ENCODE measurements at regions not wholly inside any gene's neighbourhood (a gene's known extent, or its start where the extent isn't known, plus 50 kb on each side); places are given as distances from the start of the nearest gene placed in this dataset.
A peak's percentile ranks its signal among the peaks of the same experiment; 100 is the strongest.
"Not testable (repeated sequence)": the region's sequence is repeated elsewhere in the genome, so short reads cannot be mapped to it uniquely, and the experiment has no call there.

DNA sequence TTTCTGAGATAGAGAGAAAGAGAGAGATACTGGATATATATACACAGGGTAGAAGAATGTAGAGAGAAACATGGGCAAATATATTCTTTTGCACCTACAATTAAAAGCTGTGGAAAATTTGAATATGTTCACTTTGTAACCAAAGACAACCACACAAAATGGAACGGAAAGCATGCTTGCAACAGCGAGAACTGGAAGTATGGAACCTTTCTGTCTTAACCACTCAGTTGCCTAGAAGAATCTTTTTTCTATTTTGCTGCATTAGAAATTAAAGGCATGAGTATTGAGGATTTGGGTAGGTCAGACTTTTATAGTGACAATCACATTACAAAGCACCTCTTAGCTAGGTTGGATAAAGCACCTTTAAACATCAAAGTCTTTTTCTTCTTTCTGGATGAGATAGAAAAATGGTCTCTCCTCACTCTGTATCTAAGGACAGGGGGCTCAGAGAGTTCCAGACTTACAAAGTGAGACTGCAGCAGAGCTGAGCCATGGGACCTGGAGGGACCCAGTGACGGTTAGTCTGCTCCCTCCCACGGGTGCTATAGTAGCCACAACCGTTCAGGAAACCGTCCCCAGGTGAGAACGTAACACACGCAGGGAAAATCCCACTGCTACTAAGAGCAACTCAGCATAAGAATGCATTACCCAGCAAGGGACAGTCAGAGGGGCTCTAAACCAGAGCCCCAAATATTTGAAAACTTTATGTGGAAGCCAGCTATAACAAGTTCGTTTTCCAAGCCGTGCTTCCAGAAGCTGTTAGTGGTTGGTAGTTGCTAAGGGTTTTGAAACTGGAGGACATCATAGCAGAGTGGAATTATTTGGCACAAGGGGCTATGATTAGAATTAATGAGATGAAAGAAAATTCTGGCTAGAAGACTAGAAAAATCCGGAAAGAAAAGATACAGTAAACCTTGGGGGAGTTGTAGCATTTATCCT lies 97.1 kb downstream of the DAD1 start:
- DNase-seq: no peak

DNA sequence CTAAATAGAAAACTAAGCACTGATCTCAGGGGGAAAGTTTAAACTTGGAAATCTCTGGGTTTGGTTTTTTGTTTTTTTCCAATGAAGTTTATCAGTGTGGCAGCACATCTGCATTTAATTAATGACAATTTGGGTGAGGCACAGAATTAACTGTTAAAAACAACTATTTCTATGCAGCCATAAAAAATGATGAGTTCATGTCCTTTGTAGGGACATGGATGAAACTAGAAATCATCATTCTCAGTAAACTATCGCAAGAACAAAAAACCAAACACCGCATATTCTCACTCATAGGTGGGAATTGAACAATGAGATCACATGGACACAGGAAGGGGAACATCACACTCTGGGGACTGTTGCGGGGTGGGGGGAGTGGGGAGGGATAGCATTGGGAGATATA lies 98.0 kb downstream of the DAD1 start:
- not testable (repeated sequence) for DNase-seq

- peak in 1 of 2 experiments; percentile 58 for DNase-seq
Measured at GRCh38 chr14:22489957-22490950, 98.8 kb downstream of the DAD1 start.

- peak; percentile 93 to 99 for DNase-seq
Measured at GRCh38 chr14:22489244-22489545, 99.8 kb downstream of the DAD1 start.

GRCh38 chr14:22488522-22489243 lies 100.3 kb downstream of the DAD1 start:
- DNase-seq: peak; percentile 57 to 87

- DNase-seq: peak; percentile 98 to 99
Measured at GRCh38 chr14:22487941-22488340, 101.1 kb downstream of the DAD1 start.

- peak; percentile 36 to 76 for DNase-seq
Measured at GRCh38 chr14:22487401-22487800, 101.6 kb downstream of the DAD1 start.

DNA sequence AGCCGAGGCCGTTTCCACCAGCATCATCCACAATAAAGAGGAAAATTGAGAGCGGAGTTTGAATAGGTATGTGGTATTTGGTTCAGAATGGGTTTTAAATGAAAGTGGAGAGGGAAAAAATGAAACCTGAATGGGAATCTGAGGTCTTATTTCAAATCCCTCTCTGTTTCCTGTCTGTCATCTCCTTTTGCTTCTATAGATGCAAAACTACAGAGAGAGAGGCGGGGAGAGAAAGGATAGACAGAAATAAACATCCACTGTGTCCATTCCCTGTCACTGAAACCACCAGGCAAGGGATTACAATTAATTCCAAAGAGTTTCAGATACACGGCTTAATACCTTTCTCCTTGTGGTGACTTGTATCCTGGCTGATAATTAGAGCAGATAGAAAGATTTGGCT lies 102.3 kb downstream of the DAD1 start:
- DNase-seq: peak in 1 of 2 experiments; percentile 45

- no peak for DNase-seq
Measured at GRCh38 chr14:22485649-22486048, 103.4 kb downstream of the DAD1 start.

DNA sequence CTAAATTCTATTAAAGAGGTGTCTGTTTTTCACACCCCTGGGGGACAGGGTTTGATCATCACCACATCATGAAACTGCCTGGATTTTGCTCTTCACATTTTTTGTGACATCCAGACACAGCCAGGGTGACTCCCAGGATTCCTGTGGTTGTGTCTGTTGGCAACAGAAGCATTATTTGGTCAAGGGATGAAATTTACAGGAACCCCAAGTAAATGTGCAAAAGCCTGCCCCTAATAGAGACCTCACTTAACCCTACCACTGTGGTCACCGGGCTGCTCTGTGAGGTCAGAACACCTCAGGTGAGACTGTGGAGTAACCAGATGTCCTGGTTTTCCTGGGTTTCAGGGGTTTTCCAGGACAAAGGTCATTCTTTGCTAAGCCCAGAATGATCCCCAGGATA lies 103.8 kb downstream of the DAD1 start:
- DNase-seq: no peak

DNA sequence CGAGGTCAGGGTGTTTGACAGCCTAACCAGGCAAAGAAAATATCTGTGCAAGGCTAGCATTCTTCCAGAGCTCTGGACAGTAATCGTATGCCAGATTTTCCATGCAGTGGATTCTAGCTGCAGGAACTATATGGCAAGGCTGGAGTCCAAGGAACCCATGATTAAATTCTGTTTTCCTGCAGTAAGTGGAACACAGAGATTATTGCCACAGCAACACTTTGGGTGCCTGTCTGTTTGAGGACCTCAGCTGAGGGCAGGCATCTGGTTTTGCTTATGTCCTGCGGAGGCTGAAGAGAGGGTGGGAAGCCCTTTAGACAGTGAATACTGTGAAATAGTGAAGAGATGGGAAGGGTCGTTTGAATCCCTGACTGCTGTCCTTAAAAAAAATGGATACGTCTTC lies 104.4 kb downstream of the DAD1 start:
- DNase-seq: no peak

- no peak for DNase-seq
Measured at GRCh38 chr14:22483863-22484593, 105.0 kb downstream of the DAD1 start.

GRCh38 chr14:22482782-22483553 lies 106.1 kb downstream of the DAD1 start:
- DNase-seq: no peak

GRCh38 chr14:22482085-22482694 lies 106.8 kb downstream of the DAD1 start:
- no peak for DNase-seq

- no peak for DNase-seq
Measured at GRCh38 chr14:22481546-22481945, 107.5 kb downstream of the DAD1 start.

- DNase-seq: no peak
Measured at GRCh38 chr14:22479776-22480464, 109.1 kb downstream of the DAD1 start.

DNA sequence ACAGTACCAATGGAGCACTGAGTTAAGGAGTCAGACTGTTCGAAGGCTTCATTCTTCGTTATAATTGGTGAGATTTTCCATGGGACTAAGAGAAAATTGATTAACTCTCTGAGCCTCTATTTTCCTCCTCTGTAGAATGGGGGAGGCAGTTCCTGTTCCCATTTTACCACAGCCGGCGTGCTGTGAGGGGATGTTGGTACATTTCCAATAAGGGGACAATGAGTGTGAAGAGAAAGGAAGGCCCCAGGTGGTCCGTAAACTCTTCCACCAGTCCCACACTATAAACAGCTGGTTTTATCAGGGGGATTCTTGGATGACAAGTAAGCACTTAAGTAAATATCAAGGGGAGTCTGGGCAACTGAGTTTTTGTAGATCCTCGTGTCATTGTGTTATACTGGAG lies 109.9 kb downstream of the DAD1 start:
- peak in 1 of 2 experiments; percentile 17 for DNase-seq

DNA sequence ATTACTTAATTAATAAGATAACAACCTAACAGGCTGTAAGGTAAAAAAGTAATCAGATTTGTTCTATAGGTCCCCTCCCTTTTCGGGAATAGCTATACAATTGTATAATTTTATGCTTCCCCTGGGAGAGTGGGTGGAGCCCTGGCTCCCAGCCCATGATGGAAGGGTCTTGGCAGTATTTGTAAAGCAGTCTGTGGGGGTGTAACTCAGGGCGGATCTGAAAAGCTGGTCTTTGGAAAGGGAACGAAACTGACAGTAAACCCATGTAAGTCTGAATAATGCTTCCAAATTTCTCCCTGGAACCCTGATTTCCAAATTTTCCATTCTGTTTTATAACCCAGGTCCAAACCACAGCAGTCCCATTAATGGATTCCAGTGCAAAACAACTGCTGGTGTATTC lies 110.4 kb downstream of the DAD1 start:
- peak; percentile 40 to 63 for DNase-seq

- peak in 1 of 2 experiments; percentile 23 for DNase-seq
Measured at GRCh38 chr14:22478247-22478646, 110.8 kb downstream of the DAD1 start.

- no peak for DNase-seq
Measured at GRCh38 chr14:22477569-22478194, 111.3 kb downstream of the DAD1 start.

Data from NCI-H524 (cell line).